Thyroid gland (tissue), 4 donors: ENCODE measurements at regions not wholly inside any gene's neighbourhood (a gene's known extent, or its start where the extent isn't known, plus 50 kb on each side); places are given as distances from the start of the nearest gene placed in this dataset.

Source experiments
- DNase-seq, 2 donors: peaks; one replicate each; pipeline ENCODE4 v3.0.0-alpha.2; 2019
- H3K27ac ChIP-seq, 3 donors: fragments of 200-600 bp; sonication (generic); 1 replicate in 2 of 3; 2 replicates in 1 of 3; pipeline ENCODE4 v1.5.1; 2016 to 2019; ENCODE audit warnings: mild to moderate bottlenecking in 1 of 3, moderate library complexity in 1 of 3
- H3K27me3 ChIP-seq: fragments of 200-600 bp; sonication (generic); one replicate; pipeline ENCODE4 v1.5.1; 2019
- H3K36me3 ChIP-seq, 2 donors: fragments of 200-600 bp; sonication (generic); one replicate each; pipeline ENCODE4 v1.5.1; 2016 to 2019
- H3K4me1 ChIP-seq, 2 donors: fragments of 200-600 bp; sonication (generic); one replicate each; pipeline ENCODE4 v1.5.1; 2017 to 2019
- H3K4me3 ChIP-seq, 3 donors: fragments of 200-600 bp; sonication (generic); replicated peaks in 1 of 3; 1 replicate in 2 of 3; 2 replicates in 1 of 3; pipeline ENCODE4 v1.5.1; 2016; ENCODE audit warnings: mild to moderate bottlenecking in 1 of 3
- H3K9me3 ChIP-seq: fragments of 200-600 bp; sonication (generic); one replicate; pipeline ENCODE4 v1.5.1; 2017
- CTCF ChIP-seq, 6 experiments: fragments of 200-600 bp in 3 of 6; fragments of 450-650 bp in 3 of 6; sonication (generic) in 3 of 6; IDR thresholded peaks; one replicate each; pipeline ENCODE4 v1.5.1; 2016 to 2019; ENCODE audit warnings: antibody characterized with exemption in 6 of 6, mild to moderate bottlenecking in 2 of 6, inconsistent platforms in 1 of 6, moderate library complexity in 1 of 6
- POLR2A ChIP-seq, 2 donors: fragments of 450-650 bp; IDR thresholded peaks; one replicate each; pipeline ENCODE4 v1.6.1; 2017; ENCODE audit warnings: antibody characterized with exemption in 2 of 2, mild to moderate bottlenecking in 2 of 2, moderate library complexity in 1 of 2
- WGBS, 2 donors: methylation state at CpG; one replicate each; pipeline ENCODE4 v1.1.5; 2017; 5-methylcytosine and 5-hydroxymethylcytosine counted together
- intact Hi-C: fragments of 100-400 bp; cut with DNase I; formaldehyde crosslinking; loops from one replicate; pipeline ENCODE4 v1.15.1; 2023

- Histone ChIP-seq H3K4me1 (no peaks in the 10 kb centered on the region), H3K27me3 (no peaks in the 10 kb centered on the region), H3K36me3 (no peaks in the 10 kb centered on the region), H3K9me3 (no peaks in the 10 kb centered on the region), H3K4me3 (no peak overlapping the region), H3K27ac (no peak overlapping the region)
- whole genome bisulfite sequencing, 2 donors: 55 to 63% methylated on average over 9 of the region's 9 CpGs
- DNase-seq: no peak
- intact Hi-C loops: no loop called here
- TF ChIP-seq CTCF (IDR thresholded peaks at IDR 0.05): no peak
- no peak for TF ChIP-seq POLR2A (IDR thresholded peaks at IDR 0.05)
Measured at GRCh38 chr4:138845664-138846063, 169.9 kb upstream of the NOCT start.

DNA sequence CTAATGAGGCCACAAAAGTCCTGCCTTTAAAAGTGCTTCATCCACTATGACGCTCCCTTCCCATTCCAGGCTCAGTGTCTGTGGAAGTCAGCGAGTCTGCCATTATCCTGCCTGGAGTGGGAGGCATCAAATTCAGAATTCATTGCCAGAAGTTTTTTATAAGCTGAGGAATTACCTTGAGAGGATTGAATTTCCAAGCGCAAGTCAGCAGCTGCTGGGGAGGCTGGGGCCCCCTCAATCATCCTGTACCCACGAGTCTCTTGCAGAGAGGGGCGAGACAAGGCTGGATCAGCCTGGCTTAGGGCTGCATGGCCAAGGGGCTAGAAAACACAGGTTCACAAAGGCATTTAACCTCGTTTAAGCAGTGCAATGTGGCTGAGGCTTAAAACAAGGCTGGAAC is 170.5 kb upstream of the NOCT start:
- 66 to 71% methylated on average over 6 of the region's 6 CpGs for WGBS, 2 donors
- no peaks in the 10 kb centered on the region for H3K36me3 ChIP-seq
- intact Hi-C loops: no loop called here
- H3K4me3 ChIP-seq: no peak overlapping the region
- no peaks in the 10 kb centered on the region for H3K4me1 ChIP-seq
- no peak overlapping the region for H3K27ac ChIP-seq
- no peaks in the 10 kb centered on the region for H3K27me3 ChIP-seq
- TF ChIP-seq CTCF (IDR thresholded peaks at IDR 0.05): no peak
- no peak for TF ChIP-seq POLR2A (IDR thresholded peaks at IDR 0.05)
- DNase-seq: no peak
- H3K9me3 ChIP-seq: no peaks in the 10 kb centered on the region

DNA sequence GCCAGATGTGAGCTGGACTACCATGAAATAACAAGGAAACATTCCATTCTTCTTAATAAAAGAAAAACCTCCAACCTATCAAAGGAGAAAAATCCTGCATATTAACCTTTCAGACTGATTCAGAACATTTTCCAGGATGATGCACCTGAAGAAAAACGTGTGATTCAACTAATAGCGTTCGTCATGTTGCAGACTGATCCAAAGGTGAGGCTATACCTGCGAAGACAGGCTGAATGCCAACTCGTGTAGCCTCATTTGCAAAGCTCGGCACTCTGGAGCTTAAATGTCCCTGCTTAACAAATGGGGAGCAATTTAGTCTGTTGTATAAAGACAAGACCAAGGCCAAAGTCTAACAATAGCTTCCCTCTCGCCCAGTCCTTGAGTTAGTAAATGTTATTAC is 172.0 kb upstream of the NOCT start:
- Histone ChIP-seq H3K36me3 (no peaks in the 10 kb centered on the region), H3K27ac (no peak overlapping the region), H3K4me3 (no peak overlapping the region), H3K9me3 (no peaks in the 10 kb centered on the region), H3K4me1 (no peaks in the 10 kb centered on the region), H3K27me3 (no peaks in the 10 kb centered on the region)
- no peak for DNase-seq
- TF ChIP-seq CTCF (IDR thresholded peaks at IDR 0.05): no peak
- no peak for TF ChIP-seq POLR2A (IDR thresholded peaks at IDR 0.05)
- intact Hi-C loops: no loop called here
- 77 to 80% methylated on average over 7 of the region's 7 CpGs for WGBS, 2 donors

DNA sequence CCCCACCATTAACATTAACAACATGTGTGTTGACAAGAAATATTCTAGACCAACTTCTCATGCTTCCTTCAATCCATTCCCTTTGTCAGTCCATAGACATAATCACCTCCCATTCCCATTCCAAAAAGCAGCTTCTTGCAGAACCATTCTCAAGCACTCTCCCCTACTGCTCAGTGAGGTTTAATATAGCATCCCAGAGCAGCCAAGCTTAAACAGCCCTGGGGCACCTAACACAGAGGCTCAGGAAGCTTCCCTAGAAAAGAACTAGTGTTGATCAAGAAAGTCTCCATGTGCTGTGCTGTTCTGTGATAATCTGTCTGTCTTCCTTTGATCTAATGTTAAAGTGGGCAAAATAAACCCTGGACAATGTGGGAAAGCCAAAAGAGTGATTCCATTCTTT is 174.2 kb upstream of the NOCT start:
- DNase-seq: no peak
- Histone ChIP-seq H3K36me3 (no peaks in the 10 kb centered on the region), H3K27ac (no peak overlapping the region), H3K27me3 (no peaks in the 10 kb centered on the region), H3K4me1 (no peaks in the 10 kb centered on the region), H3K9me3 (no peaks in the 10 kb centered on the region), H3K4me3 (no peak overlapping the region)
- intact Hi-C loops: no loop called here
- TF ChIP-seq CTCF (IDR thresholded peaks at IDR 0.05) (no peak), POLR2A (IDR thresholded peaks at IDR 0.05) (no peak)

- no peaks in the 10 kb centered on the region for H3K4me1 ChIP-seq
- no peak overlapping the region for H3K4me3 ChIP-seq
- H3K27me3 ChIP-seq: no peaks in the 10 kb centered on the region
- TF ChIP-seq CTCF (IDR thresholded peaks at IDR 0.05) (no peak), POLR2A (IDR thresholded peaks at IDR 0.05) (no peak)
- intact Hi-C loops: no loop called here
- no peaks in the 10 kb centered on the region for H3K36me3 ChIP-seq
- WGBS, 2 donors: 75 to 88% methylated on average over 4 of the region's 4 CpGs
- no peak overlapping the region for H3K27ac ChIP-seq
- no peak for DNase-seq
- H3K9me3 ChIP-seq: no peaks in the 10 kb centered on the region
Measured at GRCh38 chr4:138838251-138838650, 177.3 kb upstream of the NOCT start.
